ENCODE measurements at regions not wholly inside any gene's neighbourhood (a gene's known extent, or its start where the extent isn't known, plus 50 kb on each side); places are given as distances from the start of the nearest gene placed in this dataset.

GRCh38 chr5:167916706-167917105 is 374.7 kb upstream of the WWC1 start:
- no peaks in the 10 kb centered on the region for H3K36me3 ChIP-seq (ENCODE audit: control insufficient read depth, insufficient read depth, low read length)
- TF ChIP-seq CTCF (IDR thresholded peaks at IDR 0.05; ENCODE audit: insufficient read depth, low read length, poor library complexity, severe bottlenecking): no peak
- no peak for DNase-seq (ENCODE audit: extremely low read depth, insufficient read length)

GRCh38 chr5:167918184-167918812 is 373.1 kb upstream of the WWC1 start:
- Histone ChIP-seq H3K27me3 (replicated peaks; ENCODE audit: control insufficient read depth, insufficient read depth, low read length) (no peaks in the 10 kb centered on the region), H3K4me3 (replicated peaks; ENCODE audit: low read depth, low read length) (no peak overlapping the region), H3K36me3 (ENCODE audit: control insufficient read depth, insufficient read depth, low read length) (no peaks in the 10 kb centered on the region)
- DNase-seq (ENCODE audit: extremely low read depth, insufficient read length): no peak
- no peak for TF ChIP-seq CTCF (IDR thresholded peaks at IDR 0.05; ENCODE audit: insufficient read depth, low read length, poor library complexity, severe bottlenecking)

More at GRCh38 chr5:167916706-167917105, 374.7 kb upstream of the WWC1 start:
- Histone ChIP-seq H3K27me3 (replicated peaks; ENCODE audit: control insufficient read depth, insufficient read depth, low read length) (no peaks in the 10 kb centered on the region), H3K4me3 (replicated peaks; ENCODE audit: low read depth, low read length) (no peak overlapping the region)

GRCh38 chr5:167918813-167919483 is 372.5 kb upstream of the WWC1 start:
- H3K36me3 ChIP-seq (ENCODE audit: control insufficient read depth, insufficient read depth, low read length): no peaks in the 10 kb centered on the region
- TF ChIP-seq CTCF (IDR thresholded peaks at IDR 0.05; ENCODE audit: insufficient read depth, low read length, poor library complexity, severe bottlenecking): no peak
- no peak for DNase-seq (ENCODE audit: extremely low read depth, insufficient read length)
- no peaks in the 10 kb centered on the region for H3K27me3 ChIP-seq (replicated peaks; ENCODE audit: control insufficient read depth, insufficient read depth, low read length)
- no peak overlapping the region for H3K4me3 ChIP-seq (replicated peaks; ENCODE audit: low read depth, low read length)

- no peak for TF ChIP-seq CTCF (IDR thresholded peaks at IDR 0.05; ENCODE audit: insufficient read depth, low read length, poor library complexity, severe bottlenecking)
- Histone ChIP-seq H3K4me3 (replicated peaks; ENCODE audit: low read depth, low read length) (no peak overlapping the region), H3K36me3 (ENCODE audit: control insufficient read depth, insufficient read depth, low read length) (no peaks in the 10 kb centered on the region), H3K27me3 (replicated peaks; ENCODE audit: control insufficient read depth, insufficient read depth, low read length) (no peaks in the 10 kb centered on the region)
- no peak for DNase-seq (ENCODE audit: extremely low read depth, insufficient read length)
Measured at GRCh38 chr5:167920589-167920988, 370.9 kb upstream of the WWC1 start.

- H3K36me3 ChIP-seq (ENCODE audit: control insufficient read depth, insufficient read depth, low read length): no peaks in the 10 kb centered on the region
- no peak for DNase-seq (ENCODE audit: extremely low read depth, insufficient read length)
- no peak overlapping the region for H3K4me3 ChIP-seq (replicated peaks; ENCODE audit: low read depth, low read length)
- no peak for TF ChIP-seq CTCF (IDR thresholded peaks at IDR 0.05; ENCODE audit: insufficient read depth, low read length, poor library complexity, severe bottlenecking)
- H3K27me3 ChIP-seq (replicated peaks; ENCODE audit: control insufficient read depth, insufficient read depth, low read length): no peaks in the 10 kb centered on the region
Measured at GRCh38 chr5:167921796-167922195, 369.6 kb upstream of the WWC1 start.
